D721Med (cell line): ENCODE measurements at regions not wholly inside any gene's neighbourhood (a gene's known extent, or its start where the extent isn't known, plus 50 kb on each side); places are given as distances from the start of the nearest gene placed in this dataset.

Experiments
- DNase-seq: peaks from one replicate; pipeline ENCODE4 v3.0.0; 2011; ENCODE audit warnings: low spot score; ENCODE audit not compliant: insufficient read length
- FAIRE-seq: peaks from 2 replicates; lab custom pipeline; 2011; peaks lifted over from hg19 to GRCh38; lab: Jason Lieb, UNC
- TF ChIP-seq, protein P1 (sequence below): IDR thresholded peaks from 2 replicates; pipeline ENCODE4 v1.5.1; 2012; ENCODE audit warnings: mild to moderate bottlenecking, control low read depth; ENCODE audit not compliant: insufficient read depth; ENCODE audit errors: missing control alignments

DNA sequence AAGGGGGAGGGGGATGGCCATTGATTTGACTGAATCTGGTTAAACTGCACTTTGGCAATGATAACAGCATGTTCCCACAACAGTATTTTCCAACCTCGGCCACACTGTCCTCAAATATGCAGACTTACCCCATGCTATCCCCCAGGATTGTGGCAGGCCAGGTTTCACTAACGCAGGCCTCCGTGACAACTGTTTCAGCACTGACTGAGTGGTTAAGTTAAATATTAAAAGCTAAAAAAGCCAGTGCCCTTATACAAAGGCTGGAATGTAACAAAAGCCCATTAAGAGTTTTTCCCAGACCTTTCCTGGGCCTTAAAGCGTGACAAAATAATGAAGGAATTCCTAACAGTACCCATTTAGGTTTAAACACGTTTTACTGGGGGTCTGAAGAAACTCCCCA, 202.9 kb downstream of the USP25 start:
- TF ChIP-seq, protein P1, sequence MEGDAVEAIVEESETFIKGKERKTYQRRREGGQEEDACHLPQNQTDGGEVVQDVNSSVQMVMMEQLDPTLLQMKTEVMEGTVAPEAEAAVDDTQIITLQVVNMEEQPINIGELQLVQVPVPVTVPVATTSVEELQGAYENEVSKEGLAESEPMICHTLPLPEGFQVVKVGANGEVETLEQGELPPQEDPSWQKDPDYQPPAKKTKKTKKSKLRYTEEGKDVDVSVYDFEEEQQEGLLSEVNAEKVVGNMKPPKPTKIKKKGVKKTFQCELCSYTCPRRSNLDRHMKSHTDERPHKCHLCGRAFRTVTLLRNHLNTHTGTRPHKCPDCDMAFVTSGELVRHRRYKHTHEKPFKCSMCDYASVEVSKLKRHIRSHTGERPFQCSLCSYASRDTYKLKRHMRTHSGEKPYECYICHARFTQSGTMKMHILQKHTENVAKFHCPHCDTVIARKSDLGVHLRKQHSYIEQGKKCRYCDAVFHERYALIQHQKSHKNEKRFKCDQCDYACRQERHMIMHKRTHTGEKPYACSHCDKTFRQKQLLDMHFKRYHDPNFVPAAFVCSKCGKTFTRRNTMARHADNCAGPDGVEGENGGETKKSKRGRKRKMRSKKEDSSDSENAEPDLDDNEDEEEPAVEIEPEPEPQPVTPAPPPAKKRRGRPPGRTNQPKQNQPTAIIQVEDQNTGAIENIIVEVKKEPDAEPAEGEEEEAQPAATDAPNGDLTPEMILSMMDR = no peak
- FAIRE-seq (no peak), DNase-seq (no peak)

DNA sequence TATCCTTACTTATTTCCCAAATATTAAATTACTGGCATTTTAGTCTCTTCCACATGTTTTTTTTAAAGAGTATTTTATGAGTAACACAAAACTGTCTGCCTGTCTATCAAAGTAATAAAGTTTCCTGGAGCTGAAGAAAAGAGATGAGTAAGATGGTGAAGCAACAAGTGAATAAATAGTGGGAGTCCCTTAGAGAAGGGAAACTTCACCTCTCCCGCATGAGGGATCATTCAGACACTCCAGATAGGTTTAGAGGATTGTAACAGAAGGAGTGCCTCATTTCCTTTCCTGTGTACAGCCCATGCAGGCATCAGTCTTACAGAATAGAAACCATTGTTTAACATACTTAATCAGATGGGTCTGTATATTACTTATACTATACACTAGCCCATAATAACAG, 205.7 kb downstream of the USP25 start:
- DNase-seq (no peak), FAIRE-seq (no peak)
- TF ChIP-seq, protein P1 = no peak

GRCh38 chr21:15943009-15943666, 213.4 kb downstream of the USP25 start:
- no peak for FAIRE-seq

DNA sequence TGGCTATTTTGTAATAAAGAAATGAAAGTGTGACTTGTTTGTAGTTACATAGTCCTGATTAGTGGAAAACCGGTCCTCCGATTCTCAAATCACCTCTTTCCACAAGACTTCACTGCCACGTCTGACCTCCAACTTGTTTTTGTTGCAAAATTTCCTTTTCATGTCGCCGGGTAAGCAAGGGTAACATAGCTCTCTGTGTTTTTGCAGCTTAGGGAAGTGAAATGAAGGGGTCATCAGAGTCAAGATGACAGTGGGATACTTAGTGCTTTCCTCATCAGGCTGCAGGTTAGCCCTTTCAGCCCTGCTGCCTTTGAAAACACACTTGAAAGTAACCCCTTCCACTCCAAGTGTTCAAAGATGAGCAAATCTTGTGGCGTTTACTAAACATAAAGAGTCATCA, 217.9 kb downstream of the USP25 start:
- DNase-seq (no peak), FAIRE-seq (no peak)
- TF ChIP-seq, protein P1 = no peak

More at GRCh38 chr21:15943009-15943666, 213.4 kb downstream of the USP25 start:
- TF ChIP-seq, protein P1 = no peak
- no peak for DNase-seq

- TF ChIP-seq, protein P1 = no peak
- FAIRE-seq (no peak), DNase-seq (no peak)
Observed at GRCh38 chr21:15953551-15954116, 223.9 kb downstream of the USP25 start.

GRCh38 chr21:15964236-15964855, 234.6 kb downstream of the USP25 start:
- no peak for FAIRE-seq
- no peak for DNase-seq
- TF ChIP-seq, protein P1 = no peak

DNA sequence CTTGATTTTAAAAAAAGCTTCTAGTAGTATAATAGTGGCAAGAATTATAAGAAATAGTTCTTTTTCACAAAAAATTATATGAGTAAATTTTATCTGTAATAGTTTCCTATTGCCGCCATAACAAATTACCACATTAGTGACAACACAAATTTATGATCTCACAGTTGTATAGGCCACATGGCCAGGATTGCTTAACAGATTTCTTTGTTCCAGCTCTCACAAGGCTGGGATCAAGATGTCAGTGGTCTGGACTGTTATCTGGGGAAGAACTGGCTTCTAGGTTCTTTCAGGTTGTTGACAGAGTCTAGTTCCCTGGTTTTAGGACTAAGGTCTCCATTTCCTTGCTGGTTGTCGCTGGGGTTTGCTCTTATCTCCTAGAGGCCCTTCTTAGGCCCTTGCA, 236.4 kb downstream of the USP25 start:
- TF ChIP-seq, protein P1 = no peak
- FAIRE-seq (no peak), DNase-seq (no peak)
